NCI-H2196 treated with DMSO at 0.1 percent for 48 hours (cell line): ENCODE measurements at regions not wholly inside any gene's neighbourhood (a gene's known extent, or its start where the extent isn't known, plus 50 kb on each side); places are given as distances from the start of the nearest gene placed in this dataset.

Experiments used
- DNase-seq: peaks from one replicate; lab custom pipeline; 2025; ENCODE audit not compliant: unreplicated experiment; lab: John Stamatoyannopoulos, UW

DNA sequence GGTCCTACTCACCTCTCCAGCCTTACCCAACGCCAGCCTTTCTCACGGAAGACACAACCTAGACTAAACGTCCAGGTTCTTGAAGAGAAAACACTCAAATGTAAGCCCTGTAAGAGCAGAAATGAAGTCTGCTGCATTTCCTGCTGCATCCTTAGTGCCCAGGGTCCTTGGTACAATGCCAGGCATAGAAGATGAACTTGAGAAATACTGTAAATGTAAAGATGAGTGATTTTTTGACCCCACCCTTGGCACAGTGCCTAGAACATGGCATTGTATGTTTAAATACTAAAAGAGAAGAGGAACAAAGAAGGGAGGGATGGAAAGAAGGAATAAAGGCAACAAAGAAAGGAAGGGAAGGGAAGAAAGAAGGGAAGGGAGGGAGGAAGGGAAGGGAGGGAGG, 514.6 kb downstream of the MED13L start:
- DNase-seq = no peak

DNA sequence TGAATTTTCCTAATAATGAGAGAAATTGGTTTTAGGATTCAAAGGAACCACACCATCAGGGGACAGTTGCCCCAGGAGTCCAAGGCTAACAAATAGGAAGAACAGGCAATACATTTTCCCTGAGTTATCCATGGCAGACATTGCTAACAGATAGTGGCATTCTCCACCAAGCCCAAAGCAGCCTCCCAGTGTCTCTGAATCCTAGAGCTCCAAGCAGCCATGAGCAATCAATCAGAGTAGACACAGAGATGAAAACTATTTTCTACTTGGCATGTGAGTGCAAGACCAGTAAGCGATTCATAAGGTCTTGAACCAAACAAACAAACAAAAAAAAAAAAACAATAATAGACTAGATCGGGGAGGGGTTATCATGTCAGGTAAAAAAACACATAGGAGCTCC, 515.7 kb downstream of the MED13L start:
- DNase-seq = no peak

DNA sequence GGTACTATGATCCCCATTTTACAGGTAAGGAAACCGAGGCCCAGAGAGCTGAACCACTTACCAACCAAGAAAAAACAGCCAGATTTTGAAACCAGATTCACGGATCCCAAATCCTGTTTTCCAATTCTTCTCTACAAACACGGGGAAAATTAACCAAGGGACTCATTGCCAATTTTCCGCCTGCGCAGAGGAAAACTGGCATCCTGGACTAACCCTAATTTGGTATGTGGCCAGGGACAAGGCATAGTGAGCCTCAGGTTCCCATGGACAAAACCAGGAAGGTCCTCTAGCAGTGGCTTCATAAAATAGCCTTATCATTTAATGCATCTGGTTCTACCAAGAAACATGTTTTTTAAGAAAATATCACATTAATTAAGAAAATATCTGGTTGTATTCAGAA, 517.3 kb downstream of the MED13L start:
- no peak for DNase-seq

DNA sequence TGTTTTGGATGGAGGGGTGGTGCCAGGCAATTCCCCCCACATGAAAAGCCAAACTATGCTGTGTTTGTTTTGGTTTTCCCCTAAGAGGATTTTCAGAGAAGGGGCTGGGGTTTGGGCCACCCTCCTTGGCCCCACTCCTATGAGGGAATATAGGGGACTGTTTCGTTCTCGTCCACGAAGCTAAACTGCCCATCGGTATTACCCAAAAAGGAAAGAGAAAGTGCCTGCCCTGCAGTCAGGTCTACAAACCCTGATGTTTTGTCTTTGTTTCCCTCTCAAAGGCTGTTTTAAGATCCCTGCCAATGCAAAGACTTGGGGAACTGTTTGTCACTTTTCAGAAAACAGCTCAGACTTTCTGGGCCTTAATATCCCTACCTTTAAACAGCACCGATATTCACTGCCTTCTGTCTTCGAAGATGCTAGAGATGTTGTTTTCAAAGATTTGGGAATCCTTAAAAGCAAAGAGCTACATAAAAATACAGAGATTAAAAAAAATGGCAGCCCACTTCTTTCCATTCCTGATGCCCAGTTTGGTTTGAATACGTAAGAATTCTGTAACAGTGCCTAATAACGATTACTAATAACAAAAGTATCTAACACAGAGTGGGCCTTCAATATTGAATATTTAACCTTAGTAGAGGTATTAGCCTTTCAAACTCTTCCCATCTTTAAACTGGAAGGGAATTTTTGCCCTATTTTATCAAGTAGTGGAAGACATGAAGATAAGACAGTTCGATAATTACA, 518.4 kb downstream of the MED13L start:
- no peak for DNase-seq

DNA sequence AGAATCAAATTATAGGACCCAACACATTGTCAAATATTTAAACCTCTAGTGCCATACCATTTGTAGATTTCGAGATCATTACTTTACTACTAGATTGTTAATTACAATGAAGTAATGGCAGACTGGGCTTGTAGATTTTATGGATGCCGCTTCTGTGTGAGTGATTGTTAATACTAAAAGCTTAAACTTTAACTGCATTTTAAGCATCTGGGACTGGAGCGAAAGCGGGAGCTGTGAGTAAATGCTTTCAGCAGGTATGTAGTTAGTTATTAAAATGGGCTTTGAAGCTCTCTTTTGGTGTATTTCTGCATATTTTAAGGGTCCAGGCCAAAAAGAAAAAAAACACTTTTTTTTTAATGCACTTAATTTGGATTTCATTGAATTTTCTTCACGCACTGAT, 519.3 kb downstream of the MED13L start:
- DNase-seq = no peak

DNA sequence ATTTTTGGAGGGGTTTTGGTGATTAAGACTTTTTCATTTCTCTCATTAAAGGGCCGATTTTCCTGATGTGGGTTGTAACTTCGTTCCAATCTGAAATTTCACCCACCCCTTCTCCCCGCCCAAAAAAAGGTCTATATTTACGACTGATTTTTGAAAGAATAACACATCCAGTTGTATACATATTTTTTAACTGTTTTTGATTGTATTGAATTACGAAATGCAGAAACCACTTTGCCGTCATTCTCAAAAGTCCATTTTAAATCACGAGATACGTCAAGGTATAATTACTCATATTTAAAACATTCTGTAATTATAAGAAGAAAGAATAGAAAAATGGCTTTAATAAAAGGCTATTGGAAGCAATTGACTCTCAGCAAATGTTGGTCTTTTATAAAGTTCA, 520.7 kb downstream of the MED13L start:
- no peak for DNase-seq

DNA sequence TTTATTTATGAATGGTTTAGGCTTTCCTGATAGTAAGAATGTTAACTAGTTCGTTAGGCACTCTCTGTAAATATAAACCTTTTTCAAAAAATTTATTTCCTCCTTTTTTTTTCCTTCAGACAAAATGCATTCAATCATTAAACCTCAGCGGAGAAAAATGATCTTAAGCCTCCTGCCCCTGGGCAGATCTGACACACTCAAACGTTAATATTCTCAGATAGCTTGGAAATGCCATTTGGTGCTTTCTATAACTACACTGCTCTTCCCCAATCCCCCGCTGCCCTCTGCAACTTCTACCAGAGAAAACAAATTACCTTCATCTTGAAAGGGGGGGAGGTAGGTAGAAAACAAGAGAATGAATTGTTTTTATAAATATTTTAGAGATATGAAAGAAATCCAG, 521.2 kb downstream of the MED13L start:
- DNase-seq = no peak

DNA sequence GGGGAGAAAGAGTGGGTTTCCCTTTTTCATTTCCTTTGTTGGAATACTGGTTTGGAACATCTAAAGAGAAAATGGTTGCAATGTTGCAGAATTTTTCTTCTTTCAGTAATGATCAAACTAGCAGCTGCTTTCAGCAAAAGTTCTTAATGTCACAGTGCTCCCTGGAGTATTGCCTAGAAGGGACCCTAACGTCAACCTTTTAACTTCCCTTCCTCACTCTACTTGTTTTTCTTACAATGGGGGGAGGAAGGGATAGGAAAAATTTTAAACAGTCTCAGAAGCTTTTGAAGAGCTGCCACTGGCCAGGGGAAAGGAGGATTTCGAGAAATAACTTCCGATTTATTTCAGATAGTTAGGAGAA, 521.8 kb downstream of the MED13L start:
- no peak for DNase-seq

DNA sequence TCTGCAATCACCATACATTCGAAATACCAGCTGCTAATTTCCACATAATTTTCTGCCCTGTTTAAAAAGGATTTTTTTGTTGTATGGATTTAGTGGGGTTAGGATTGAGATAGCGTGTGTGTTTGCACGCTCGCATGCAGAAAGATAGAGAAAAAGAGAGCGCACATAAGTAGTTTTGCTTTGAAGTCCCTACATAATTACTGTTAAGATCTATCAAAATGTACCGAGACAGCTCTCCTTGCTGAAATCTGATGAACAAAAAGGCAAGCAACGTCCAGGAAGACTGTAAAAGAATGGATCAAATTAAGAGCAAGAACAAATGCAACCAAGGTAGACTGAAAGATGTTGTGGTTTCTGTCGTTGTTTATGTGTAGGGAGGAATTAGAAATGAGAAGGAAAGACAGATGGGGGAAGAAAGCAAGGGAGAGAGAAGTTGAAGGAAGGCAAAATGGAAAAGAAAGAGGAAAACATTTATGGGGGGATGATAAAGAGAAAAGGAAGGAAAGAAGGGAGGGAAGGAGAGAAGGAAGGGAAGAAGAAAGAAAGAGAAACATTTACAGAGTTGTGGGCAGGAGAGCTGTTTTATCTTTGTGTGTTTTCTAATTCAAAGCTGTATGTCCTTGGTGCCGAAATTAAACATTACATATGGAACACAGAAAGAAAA, 522.3 kb downstream of the MED13L start:
- DNase-seq = no peak

DNA sequence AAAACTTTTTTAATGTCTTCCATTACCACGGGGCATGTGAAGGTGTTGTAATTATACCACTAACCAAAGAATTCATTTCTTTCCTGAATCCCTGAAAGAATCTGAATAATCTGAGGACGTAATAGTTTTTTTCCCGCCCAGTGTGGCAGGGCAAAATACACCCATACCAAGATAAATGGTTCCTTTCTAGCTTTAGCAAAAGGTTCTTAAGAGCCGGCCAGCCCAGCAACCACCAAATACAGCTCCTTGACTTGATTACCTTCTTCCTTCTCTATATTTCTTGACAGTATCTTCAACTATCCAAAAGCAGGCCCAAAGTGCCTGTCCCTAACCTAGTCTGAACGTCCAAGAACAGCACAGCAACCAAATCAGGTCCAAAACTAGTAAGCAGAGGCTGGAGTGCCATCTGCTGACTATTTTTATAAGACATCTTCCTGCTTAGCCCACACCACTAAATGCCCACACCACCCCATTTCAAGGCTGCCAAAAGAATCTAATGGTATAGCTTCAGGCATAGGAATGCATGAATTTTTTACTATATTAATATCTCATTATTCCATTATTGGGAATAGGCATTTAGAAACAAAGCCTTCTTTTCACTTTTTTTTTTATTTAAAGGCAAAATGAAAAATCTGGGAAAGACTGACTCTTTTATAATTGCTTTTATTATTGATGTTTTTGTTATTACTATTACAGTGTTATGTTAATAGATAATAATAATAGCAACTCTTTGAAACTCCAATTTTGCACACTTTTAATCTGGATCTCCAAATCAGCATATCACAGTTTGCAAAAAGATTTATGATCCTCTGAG, 524.4 kb downstream of the MED13L start:
- DNase-seq = peak; percentile 46

DNA sequence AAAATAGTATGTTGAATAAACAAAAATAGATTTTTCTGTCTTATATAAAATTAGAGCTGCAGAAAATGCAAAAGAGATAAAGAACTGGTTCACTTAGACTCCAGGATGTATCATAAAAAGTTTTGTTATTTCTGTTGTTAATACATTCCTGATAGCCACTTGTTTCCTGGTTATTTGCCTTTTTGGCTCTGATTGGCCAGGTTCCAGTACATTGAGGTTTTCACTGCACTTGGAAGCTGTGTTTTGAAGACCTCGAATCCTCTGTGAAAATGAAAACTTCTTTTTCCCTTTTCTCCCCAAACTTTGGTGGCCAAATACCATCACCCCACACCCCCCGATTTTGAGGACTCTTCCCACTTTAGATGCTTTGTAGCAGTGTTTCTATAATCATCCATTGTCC, 525.3 kb downstream of the MED13L start:
- no peak for DNase-seq

DNA sequence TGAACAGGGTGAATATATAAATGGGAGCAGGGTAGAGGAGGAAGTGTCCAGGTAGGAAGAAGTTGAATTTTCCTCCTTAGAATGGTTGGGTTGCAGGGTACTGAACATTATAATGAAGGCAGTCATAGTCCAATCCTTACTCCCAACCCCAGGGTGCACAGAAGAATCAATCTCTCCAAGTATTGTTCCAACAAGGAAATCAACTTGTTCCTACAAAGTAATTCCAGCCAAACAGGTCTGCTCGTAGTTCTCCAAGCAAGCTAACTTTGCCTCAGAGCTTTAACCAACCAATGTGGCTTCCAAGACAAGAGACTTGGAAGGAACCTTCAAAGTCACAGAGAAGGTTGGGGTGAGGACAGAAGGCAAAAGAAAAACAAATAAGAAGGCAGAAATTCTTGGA, 527.2 kb downstream of the MED13L start:
- no peak for DNase-seq

DNA sequence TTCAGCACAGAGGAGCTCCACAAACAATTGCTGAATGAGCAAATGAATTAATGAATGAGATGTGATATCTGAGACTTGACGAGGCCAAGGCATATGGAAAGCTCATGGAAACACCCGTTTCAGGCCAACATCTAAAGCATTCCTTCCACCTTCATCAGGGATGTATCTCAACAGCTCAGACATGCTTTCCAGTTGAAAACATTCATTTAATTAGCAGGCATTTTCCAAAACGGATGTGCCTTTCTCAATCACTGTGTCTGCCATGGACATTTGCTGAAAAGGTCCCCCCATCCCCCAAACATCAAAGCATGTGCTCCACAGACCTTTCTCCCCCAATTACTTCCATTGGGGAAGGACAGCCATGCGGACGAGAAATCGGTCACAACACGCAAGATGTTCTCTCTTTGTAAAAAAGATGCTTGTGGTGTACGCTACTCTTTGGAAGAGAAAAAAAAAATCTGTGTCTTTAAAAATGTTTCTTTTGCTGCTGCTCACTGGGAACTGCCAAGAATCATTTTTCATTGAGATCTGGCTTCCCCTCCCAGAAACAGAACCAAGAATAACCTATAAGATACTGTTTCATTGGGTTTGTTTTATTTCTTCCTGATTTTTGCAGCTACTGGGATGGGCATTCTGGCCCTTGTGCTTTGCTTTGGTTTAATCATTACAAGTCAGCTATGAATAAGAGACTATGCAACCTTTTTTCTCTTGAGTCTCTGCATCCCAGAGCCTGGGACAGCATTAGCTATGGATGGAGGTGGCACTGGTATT, 528.2 kb downstream of the MED13L start:
- no peak for DNase-seq

DNA sequence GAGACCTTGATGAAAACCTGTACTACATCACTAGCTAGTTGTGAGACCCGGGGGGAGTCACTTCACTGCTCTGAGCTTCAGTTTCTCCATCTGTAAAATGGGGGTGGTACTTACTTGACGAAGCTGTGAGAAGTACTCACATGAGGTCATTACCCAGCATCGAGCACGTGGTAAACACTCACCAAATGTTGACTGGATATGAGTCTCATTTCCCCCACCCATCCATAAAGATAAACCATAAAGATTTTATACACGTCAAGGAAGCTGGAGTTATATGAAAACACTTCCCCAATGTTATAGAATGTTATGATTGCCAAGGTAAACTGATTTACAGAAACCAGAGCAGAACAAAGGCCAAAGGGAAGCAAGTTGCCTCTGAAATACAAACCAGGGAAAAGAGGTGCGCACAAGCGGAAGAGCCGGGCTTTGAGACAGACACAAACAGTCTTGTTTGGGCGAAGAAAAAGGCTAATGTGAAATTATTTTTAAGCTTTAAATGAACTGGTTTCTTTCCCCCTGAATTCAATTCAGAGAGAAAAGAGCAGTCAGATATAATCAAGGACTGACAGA, 536.8 kb downstream of the MED13L start:
- DNase-seq = no peak

DNA sequence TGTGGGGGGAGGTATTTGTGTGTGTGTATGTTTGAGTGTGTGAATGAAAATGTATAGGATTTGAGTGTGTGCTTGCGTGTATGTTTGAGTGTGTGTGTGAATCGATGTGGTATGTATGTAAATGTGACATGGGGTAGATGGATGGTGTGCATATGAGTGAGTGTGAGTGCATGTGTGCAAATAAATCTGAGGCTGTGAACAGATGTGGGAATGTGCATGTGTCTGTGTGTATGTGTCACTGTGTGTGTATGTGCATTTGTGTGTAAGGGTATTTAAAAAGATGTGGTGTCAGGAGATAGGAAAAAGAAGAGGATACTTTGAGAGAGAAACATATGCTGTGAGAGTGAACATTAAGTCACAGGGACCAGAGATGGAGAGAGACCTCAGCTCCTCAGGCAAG, 539.6 kb downstream of the MED13L start:
- no peak for DNase-seq

DNA sequence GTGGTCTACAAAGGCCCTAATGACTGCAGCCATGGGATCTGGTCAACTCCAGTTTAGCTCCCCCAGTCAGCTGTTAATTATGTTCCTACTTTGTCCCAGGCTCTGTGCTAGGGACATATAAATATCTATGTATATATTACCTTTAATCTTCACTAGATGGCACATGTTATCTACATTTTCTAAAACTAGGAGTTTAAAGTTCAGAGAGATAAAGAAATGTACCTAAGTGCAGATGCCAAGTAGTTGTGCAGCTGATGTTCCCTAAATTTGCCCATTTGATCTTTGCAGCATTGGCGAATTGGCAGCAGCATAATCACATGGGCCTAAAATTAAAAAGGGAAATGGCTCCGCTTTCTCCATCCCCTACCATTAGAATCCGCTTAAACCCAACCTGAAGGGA, 541.1 kb downstream of the MED13L start:
- no peak for DNase-seq

DNA sequence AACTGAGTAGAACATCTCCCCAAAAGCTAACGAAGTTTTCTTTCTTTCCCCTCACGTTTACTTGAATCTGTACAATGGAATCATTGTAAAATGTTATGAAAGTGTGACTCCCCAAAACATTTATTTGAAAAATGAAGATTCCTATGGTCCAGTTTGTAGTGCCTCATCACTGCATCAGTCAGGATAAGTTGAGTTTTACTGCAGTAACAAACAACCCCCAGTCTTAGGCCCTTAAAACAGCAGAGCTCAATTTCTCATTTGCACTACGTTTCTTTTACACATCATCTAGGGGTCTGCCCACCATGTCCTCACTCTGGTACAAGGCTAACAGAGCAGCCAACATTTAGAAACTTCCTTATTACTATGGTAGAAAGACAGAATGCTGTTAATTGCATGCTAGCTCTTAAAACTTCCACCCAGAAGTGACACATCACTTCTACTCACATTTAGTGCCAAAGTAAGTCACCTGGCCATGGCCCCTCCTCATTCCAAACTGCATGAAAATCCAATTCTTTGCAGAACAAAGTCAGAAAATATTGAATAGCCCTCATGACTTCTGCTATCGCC, 546.4 kb downstream of the MED13L start:
- DNase-seq = no peak

DNA sequence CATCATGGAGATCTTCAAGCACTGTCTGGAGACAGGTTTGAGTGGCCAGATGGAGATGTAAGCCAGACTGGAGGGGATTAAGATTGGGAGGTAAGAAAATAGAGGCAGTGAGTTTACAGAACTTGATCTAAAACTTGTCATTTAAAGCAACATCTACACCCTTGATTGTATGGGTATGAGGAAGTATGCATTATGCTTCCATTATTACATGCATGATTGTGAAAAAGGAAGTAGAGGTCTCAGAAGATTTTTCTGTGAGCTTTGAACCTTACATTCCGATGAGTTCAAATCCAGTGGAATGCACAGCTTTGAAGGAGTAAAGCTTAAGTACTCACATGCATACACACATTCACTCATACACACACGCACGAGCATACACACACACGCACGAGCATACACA, 550.8 kb downstream of the MED13L start:
- DNase-seq = no peak

DNA sequence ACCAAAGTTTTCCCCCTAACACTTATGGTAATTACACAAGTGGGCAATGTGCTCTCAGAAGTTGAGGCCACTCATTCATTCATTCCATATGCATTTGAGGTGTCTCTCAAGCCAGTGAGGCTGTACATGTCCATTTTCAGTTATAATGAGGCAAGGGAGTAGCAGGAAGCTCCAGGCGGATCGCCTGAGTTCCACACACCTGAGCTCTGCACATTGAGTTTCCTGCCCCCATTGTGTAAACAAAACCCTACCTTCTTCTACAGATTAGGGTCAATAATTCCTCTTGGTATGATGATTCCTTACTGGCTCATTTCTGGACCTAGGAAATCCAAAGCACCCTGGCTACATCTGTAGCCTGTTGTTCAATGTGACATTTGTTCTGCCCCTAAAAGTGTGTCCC, 555.3 kb downstream of the MED13L start:
- DNase-seq = no peak

DNA sequence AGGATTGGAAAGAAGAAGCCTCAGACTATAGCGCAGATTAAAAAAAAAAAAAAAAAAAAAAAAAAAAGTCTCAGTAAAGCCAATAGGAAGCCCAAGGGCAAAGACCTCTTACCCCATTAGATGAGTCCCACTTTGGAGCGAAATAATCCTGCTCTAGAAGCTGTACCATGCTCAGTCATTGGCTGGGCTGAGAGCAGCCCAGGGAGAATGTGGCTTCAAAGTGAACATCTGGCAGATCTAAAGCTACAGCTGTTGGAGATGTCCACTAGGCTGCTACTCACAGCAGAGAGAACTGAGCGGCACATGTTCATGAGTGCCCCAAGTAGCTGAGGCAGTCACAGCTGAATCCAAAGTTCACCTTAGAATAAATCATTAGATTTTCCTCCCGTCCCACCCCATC, 560.9 kb downstream of the MED13L start:
- no peak for DNase-seq

DNA sequence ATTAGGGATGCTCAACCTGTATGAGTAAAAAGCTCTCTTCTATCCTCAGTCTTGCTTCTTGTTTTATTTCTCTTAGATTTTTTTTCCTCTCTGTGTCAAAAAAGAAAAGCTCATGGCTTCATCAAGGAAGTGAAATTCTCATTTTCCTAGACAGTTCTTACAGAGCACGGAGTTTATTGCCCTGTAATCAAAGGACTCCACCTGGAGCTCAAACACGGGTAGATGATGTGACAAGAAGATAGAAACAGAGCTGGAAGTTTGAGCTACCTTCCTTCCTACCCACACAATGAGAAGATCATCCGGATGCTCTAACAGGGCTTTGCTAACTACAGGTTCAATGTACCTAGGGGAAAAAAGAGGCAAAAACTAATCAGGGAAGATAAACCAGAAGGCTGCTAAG, 564.8 kb downstream of the MED13L start:
- DNase-seq = no peak
